ENCODE measurements at regions not wholly inside any gene's neighbourhood (a gene's known extent, or its start where the extent isn't known, plus 50 kb on each side); places are given as distances from the start of the nearest gene placed in this dataset.

DNA sequence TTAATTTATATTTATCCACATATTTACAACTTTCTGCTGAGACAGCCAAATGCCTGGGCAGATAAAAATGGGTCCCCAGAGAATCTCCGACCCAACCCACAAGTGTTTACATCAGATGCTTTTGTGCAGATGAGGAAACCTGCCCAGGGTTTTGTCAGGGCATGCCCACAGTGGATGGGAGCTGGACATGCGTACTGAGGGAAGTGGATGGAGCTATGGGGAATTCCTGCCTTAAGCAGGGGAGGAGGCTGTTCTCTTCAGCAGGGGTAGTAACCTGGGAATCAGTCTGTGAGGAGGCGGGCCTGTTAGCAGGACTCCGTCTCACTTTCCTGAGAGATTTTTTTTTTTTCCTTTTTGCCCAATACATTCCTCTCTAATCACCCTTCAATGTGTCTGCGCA lies 122.9 kb downstream of the RFC3 start:
- intact Hi-C loops (cut with DNase I) = no loop called here
- H3K36me3 ChIP-seq = no peaks in the 10 kb centered on the region
- TF ChIP-seq CTCF (IDR thresholded peaks at IDR 0.05) (no peak), POLR2A (IDR thresholded peaks at IDR 0.05) (no peak)
- H3K4me1 ChIP-seq = peaks cover 0 to 4% (median 0%) of the 10 kb centered on the region in 12 donors
- H3K27me3 ChIP-seq = no peaks in the 10 kb centered on the region
- H3K4me3 ChIP-seq = no peak overlapping the region
- no peaks in the 10 kb centered on the region for H3K9me3 ChIP-seq
- DNase-seq (no peak), ATAC-seq (no peak)
- 85 to 91% (median 87%) methylated on average over 5 of the region's 5 CpGs for WGBS, 4 donors
- no peak overlapping the region for H3K27ac ChIP-seq

- TF ChIP-seq CTCF (IDR thresholded peaks at IDR 0.05) (no peak), POLR2A (IDR thresholded peaks at IDR 0.05) (no peak)
- H3K27ac ChIP-seq = no peak overlapping the region
- intact Hi-C loops (cut with DNase I) = no loop called here
- DNase-seq (no peak), ATAC-seq (no peak)
- H3K9me3 ChIP-seq = no peaks in the 10 kb centered on the region
- no peaks in the 10 kb centered on the region for H3K27me3 ChIP-seq
- 94 to 98% (median 96%) methylated on average over 4 of the region's 4 CpGs for WGBS, 4 donors
- no peak overlapping the region for H3K4me3 ChIP-seq
- no peaks in the 10 kb centered on the region for H3K36me3 ChIP-seq
- H3K4me1 ChIP-seq = no peaks in the 10 kb centered on the region
Observed at GRCh38 chr13:33945477-33945876, 127.5 kb downstream of the RFC3 start.

DNA sequence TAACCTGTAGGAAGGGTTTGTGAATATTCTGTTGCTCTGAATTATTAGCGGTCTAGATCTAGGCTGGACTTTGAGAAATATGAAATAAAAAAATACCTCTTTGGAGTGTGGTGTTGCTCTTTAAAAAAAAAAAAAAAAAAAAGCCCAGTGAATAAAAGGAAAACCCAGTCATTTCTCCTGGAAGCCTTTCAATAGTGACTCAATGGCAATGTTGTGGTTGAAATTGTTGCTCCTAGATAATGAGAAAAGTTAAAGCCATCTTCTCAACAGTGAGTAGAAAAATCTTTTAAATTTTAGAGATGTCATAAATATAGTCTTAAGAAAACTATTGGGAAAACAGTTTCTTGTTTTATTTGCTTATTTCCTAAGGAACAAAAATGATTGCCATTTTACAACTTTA lies 135.3 kb downstream of the RFC3 start:
- peak overlapping the region in 4 of 12 donors; percentile 6 to 56 (median 37) for H3K27ac ChIP-seq
- H3K4me1 ChIP-seq = no peaks in the 10 kb centered on the region
- H3K36me3 ChIP-seq = no peaks in the 10 kb centered on the region
- no peaks in the 10 kb centered on the region for H3K27me3 ChIP-seq
- no peaks in the 10 kb centered on the region for H3K9me3 ChIP-seq
- DNase-seq (no peak), ATAC-seq (peak in 1 of 4 donors; percentile 38)
- TF ChIP-seq POLR2A (IDR thresholded peaks at IDR 0.05) = no peak
- TF ChIP-seq CTCF (IDR thresholded peaks at IDR 0.05) = no peak
- 91 to 100% (median 98%) methylated on average over 1 of the region's 1 CpG for whole genome bisulfite sequencing, 4 donors
- intact Hi-C loops (cut with DNase I) = no loop called here
- no peak overlapping the region for H3K4me3 ChIP-seq

- 90 to 97% (median 97%) methylated on average over 1 of the region's 1 CpG for WGBS, 4 donors
- ATAC-seq (no peak), DNase-seq (no peak)
- no peak for TF ChIP-seq CTCF (IDR thresholded peaks at IDR 0.05)
- no peak for TF ChIP-seq POLR2A (IDR thresholded peaks at IDR 0.05)
- Histone ChIP-seq H3K36me3 (no peaks in the 10 kb centered on the region), H3K4me1 (no peaks in the 10 kb centered on the region), H3K4me3 (no peak overlapping the region), H3K9me3 (no peaks in the 10 kb centered on the region), H3K27ac (peak overlapping the region in 5 of 12 donors; percentile 6 to 56 (median 30)), H3K27me3 (no peaks in the 10 kb centered on the region)
- intact Hi-C loops (cut with DNase I) = no loop called here
Observed at GRCh38 chr13:33953781-33954180, 135.8 kb downstream of the RFC3 start.

All from heart left ventricle (tissue), 16 donors.